ENCODE measurements at regions not wholly inside any gene's neighbourhood (a gene's known extent, or its start where the extent isn't known, plus 50 kb on each side); places are given as distances from the start of the nearest gene placed in this dataset.

DNA sequence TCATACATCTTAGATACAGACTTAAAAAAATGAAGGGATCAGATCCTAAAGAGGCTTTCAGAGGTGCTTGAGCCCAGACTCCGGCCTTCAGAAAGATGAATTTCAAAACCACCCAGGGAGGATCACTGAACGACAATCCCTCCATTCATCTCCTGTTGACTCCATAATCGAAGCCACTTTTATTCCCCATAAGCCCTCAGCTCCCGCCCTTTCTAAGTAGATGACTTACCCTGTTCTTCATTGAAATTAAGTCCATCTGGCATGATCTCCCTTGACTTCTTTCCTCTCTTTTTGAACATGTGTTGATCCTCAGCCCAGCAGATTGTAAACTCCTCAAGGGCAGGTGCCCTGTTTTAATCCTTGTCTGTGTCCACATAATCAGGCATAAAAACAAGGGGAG, 50.8 kb upstream of the ASTN2 start:
- no peak overlapping the region for H3K27ac ChIP-seq (ENCODE audit: low read length)
- no peaks in the 10 kb centered on the region for H3K4me1 ChIP-seq (ENCODE audit: low read length)
- no peak overlapping the region for H3K9ac ChIP-seq (ENCODE audit: low read length)
- H3F3A ChIP-seq (ENCODE audit: insufficient read depth, low read length): no peaks in the 10 kb centered on the region
- no peaks in the 10 kb centered on the region for H3K36me3 ChIP-seq (replicated peaks; ENCODE audit: insufficient read depth, low read length)
- H3K9me3 ChIP-seq (replicated peaks; ENCODE audit: insufficient read depth, low read length): no peaks in the 10 kb centered on the region
- H3K4me3 ChIP-seq (ENCODE audit: low read length): no peak overlapping the region
- H3K4me2 ChIP-seq (ENCODE audit: low read depth, low read length): no peak overlapping the region
- H2AFZ ChIP-seq (ENCODE audit: low read length): no peak overlapping the region
- DNase-seq: no peak
- no peaks in the 10 kb centered on the region for H3K79me2 ChIP-seq (ENCODE audit: low read length)
- no peak for TF ChIP-seq EZH2phosphoT487 (IDR thresholded peaks at IDR 0.05; ENCODE audit: low read length)
- no peak for TF ChIP-seq EZH2 (optimal IDR thresholded peaks at IDR 0.05; ENCODE audit: low read depth, low read length)
- TF ChIP-seq, protein P1, sequence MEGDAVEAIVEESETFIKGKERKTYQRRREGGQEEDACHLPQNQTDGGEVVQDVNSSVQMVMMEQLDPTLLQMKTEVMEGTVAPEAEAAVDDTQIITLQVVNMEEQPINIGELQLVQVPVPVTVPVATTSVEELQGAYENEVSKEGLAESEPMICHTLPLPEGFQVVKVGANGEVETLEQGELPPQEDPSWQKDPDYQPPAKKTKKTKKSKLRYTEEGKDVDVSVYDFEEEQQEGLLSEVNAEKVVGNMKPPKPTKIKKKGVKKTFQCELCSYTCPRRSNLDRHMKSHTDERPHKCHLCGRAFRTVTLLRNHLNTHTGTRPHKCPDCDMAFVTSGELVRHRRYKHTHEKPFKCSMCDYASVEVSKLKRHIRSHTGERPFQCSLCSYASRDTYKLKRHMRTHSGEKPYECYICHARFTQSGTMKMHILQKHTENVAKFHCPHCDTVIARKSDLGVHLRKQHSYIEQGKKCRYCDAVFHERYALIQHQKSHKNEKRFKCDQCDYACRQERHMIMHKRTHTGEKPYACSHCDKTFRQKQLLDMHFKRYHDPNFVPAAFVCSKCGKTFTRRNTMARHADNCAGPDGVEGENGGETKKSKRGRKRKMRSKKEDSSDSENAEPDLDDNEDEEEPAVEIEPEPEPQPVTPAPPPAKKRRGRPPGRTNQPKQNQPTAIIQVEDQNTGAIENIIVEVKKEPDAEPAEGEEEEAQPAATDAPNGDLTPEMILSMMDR (IDR thresholded peaks at IDR 0.05; ENCODE audit: low read length): no peak
- H4K20me1 ChIP-seq (ENCODE audit: insufficient read depth, low read length): no peaks in the 10 kb centered on the region
- H3K27me3 ChIP-seq (replicated peaks; ENCODE audit: insufficient read depth, low read length): no peaks in the 10 kb centered on the region
- no peaks in the 10 kb centered on the region for H3K9me2 ChIP-seq (replicated peaks; ENCODE audit: insufficient read depth, low read length)

DNA sequence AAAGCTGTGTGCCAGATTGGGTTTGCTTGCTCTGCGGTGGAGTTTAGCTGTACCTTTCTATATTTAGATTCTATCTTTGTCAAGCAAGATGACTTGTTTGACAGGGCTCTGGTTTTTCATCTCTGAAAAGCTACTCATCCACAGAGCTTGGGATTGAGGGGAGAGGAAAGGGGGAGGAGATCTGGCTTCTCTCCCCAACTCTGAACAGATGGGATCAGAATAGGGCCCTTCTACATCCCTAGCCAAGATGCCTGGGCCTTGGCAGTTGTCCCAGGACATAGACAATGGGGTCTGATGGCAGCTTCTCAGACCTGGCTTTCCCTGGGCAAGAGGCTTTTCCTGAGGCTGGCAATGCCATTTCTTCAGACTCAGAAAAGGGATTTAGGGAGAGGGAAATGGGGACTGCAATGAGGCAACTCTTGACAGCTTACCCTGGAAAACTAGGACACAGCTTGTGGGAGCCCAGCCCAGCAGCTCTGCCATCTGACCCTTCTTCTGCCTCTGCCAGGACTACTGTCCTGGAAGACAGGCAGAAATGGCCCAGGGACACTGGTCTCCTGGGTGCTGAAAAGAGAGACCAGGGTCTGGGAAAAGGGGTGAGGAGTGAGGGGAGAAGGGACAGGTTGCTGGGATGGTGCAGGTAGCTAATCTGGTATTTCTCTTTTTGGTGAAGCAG, 50.2 kb upstream of the ASTN2 start:
- no peak for DNase-seq
- Histone ChIP-seq H3K27me3 (replicated peaks; ENCODE audit: insufficient read depth, low read length) (no peaks in the 10 kb centered on the region), H3K79me2 (ENCODE audit: low read length) (no peaks in the 10 kb centered on the region), H3K4me2 (ENCODE audit: low read depth, low read length) (no peak overlapping the region), H3K36me3 (replicated peaks; ENCODE audit: insufficient read depth, low read length) (no peaks in the 10 kb centered on the region), H3K4me1 (ENCODE audit: low read length) (no peaks in the 10 kb centered on the region), H3K9me3 (replicated peaks; ENCODE audit: insufficient read depth, low read length) (no peaks in the 10 kb centered on the region), H3K9me2 (replicated peaks; ENCODE audit: insufficient read depth, low read length) (no peaks in the 10 kb centered on the region), H3K27ac (ENCODE audit: low read length) (no peak overlapping the region), H2AFZ (ENCODE audit: low read length) (no peak overlapping the region), H3K9ac (ENCODE audit: low read length) (no peak overlapping the region), H4K20me1 (ENCODE audit: insufficient read depth, low read length) (no peaks in the 10 kb centered on the region), H3K4me3 (ENCODE audit: low read length) (no peak overlapping the region), H3F3A (ENCODE audit: insufficient read depth, low read length) (no peaks in the 10 kb centered on the region)
- TF ChIP-seq, protein P1 (IDR thresholded peaks at IDR 0.05; ENCODE audit: low read length): no peak
- TF ChIP-seq EZH2 (optimal IDR thresholded peaks at IDR 0.05; ENCODE audit: low read depth, low read length): no peak
- TF ChIP-seq EZH2phosphoT487 (IDR thresholded peaks at IDR 0.05; ENCODE audit: low read length): no peak

Data from MM.1S (cell line).